ENCODE measurements at regions not wholly inside any gene's neighbourhood (a gene's known extent, or its start where the extent isn't known, plus 50 kb on each side); places are given as distances from the start of the nearest gene placed in this dataset.

- TF ChIP-seq POLR2AphosphoS5 (IDR thresholded peaks at IDR 0.05; ENCODE audit: low read depth, low read length) (no peak), SIN3A (IDR thresholded peaks at IDR 0.05; ENCODE audit: borderline replicate concordance, insufficient read depth, low read length) (no peak)
Observed at GRCh38 chr4:104577405-104577804, 82.7 kb upstream of the CXXC4 start.

All from PFSK-1 (cell line).